ENCODE measurements at regions not wholly inside any gene's neighbourhood (a gene's known extent, or its start where the extent isn't known, plus 50 kb on each side); places are given as distances from the start of the nearest gene placed in this dataset.

DNA sequence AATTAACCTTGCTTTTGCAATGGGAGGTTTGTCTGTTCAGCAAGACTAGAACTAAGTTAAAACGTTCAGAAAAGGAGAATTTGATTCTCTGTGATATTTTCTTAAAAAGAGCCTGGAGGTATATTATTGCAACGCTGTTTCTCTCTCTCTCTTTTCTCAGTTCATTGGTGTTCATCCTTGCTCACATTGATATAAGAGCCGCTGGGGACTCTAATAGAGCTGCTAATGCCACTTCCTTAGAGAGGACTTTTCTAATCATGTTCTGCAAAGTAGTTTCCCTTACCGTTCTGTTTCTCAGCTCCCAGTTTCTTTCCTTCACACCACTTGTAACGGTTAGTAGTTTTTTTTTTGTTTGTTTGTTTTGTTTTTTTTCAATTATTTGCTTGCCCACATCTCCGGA lies 203.8 kb downstream of the RWDD3 start:
- no peaks in the 10 kb centered on the region for H3K27me3 ChIP-seq (ENCODE audit: insufficient read depth, low read length)
- H3K4me3 ChIP-seq (ENCODE audit: low read length): no peak overlapping the region
- no peak overlapping the region for H3K9ac ChIP-seq (ENCODE audit: low read depth, low read length)
- no peak overlapping the region for H3K27ac ChIP-seq (ENCODE audit: low read length)
- H3K9me3 ChIP-seq (ENCODE audit: insufficient read depth, low read depth, low read length): no peaks in the 10 kb centered on the region
- no peaks in the 10 kb centered on the region for H3K36me3 ChIP-seq (ENCODE audit: insufficient read depth, low read depth, low read length)
- H3K4me1 ChIP-seq (ENCODE audit: insufficient read depth, low read length): peaks cover 21% of the 10 kb centered on the region; the same call in 1 of the 2 replicates

DNA sequence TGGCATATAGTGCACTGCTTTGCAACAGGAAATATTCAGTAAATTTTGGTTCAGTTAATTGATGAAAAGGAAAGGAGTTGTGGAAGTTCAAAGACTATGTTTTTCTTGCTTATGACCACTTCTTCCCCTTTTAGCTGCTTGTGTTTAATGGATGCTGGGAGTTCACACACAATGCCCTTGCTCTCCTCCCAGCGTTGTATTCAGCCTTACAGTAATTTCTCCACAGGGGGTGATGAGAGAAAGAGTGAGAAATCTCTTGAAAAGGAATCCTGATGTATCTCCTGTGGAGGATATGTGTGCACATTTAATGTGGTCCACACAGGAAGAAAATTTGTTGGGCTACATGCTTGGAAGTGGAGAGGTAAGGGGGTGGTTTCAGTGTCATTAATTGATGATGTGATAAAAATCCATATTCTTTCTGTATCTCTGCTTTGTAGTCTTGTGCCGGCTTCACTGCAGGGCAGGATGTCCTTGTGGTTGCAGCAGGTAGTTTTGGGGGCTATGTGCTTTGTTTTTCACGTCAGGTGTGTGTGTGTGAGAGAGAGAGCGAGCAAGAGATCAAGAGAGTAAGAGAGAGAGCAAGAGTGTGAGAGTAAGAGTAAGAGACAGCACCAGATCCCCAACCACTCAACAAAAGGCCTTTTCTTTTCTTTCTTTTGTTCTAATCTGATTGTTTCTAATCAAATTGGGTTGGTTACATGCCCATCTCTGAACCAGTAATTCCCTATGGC lies 204.4 kb downstream of the RWDD3 start:
- no peak overlapping the region for H3K9ac ChIP-seq (ENCODE audit: low read depth, low read length)
- no peak overlapping the region for H3K4me3 ChIP-seq (ENCODE audit: low read length)
- no peaks in the 10 kb centered on the region for H3K9me3 ChIP-seq (ENCODE audit: insufficient read depth, low read depth, low read length)
- H3K36me3 ChIP-seq (ENCODE audit: insufficient read depth, low read depth, low read length): no peaks in the 10 kb centered on the region
- H3K27ac ChIP-seq (ENCODE audit: low read length): no peak overlapping the region
- peaks cover 21% of the 10 kb centered on the region; the same call in 1 of the 2 replicates for H3K4me1 ChIP-seq (ENCODE audit: insufficient read depth, low read length)
- no peaks in the 10 kb centered on the region for H3K27me3 ChIP-seq (ENCODE audit: insufficient read depth, low read length)

DNA sequence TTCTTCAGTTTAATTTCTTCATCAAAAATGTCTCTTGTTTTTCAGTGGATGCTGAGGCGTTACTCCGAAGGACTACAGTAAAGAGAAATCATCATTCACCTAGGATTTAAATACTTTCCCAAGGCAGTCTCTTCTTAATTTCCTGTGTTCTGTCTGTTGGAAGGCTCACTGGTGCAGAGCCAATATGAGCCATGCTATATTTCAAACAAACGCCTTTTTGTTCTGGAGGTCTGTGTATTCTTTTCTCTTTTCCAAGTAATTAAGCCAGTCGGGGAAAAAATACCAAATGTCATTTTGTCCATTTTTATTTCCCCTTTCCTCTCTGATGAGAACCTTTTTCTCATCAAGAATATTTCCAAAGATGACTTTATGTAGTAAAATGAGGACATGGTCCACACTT lies 206.5 kb downstream of the RWDD3 start:
- H3K9ac ChIP-seq (ENCODE audit: low read depth, low read length): no peak overlapping the region
- H3K27me3 ChIP-seq (ENCODE audit: insufficient read depth, low read length): no peaks in the 10 kb centered on the region
- H3K9me3 ChIP-seq (ENCODE audit: insufficient read depth, low read depth, low read length): no peaks in the 10 kb centered on the region
- no peak overlapping the region for H3K27ac ChIP-seq (ENCODE audit: low read length)
- peaks cover 21% of the 10 kb centered on the region; the same call in 1 of the 2 replicates for H3K4me1 ChIP-seq (ENCODE audit: insufficient read depth, low read length)
- no peak overlapping the region for H3K4me3 ChIP-seq (ENCODE audit: low read length)
- H3K36me3 ChIP-seq (ENCODE audit: insufficient read depth, low read depth, low read length): no peaks in the 10 kb centered on the region

DNA sequence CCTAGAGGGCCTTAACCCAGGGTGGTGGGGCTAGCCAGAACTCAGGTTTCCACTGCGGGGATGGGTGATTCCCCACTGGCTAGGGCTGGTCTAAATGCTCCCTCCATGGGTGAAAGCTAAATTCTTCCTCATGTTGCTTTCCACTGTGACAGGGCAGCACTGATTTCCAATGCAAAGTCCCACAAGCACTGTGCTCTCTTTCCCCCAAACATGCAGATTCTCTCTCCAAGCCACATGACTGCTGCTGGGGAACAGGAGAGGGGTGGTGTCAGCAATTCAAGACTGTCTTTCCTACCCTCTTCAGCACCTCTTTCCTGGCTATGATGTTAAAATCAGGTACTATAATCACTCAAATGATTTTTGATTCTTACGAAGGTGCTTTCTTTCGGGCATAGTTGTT lies 215.5 kb downstream of the RWDD3 start:
- no peaks in the 10 kb centered on the region for H3K36me3 ChIP-seq (ENCODE audit: insufficient read depth, low read depth, low read length)
- H3K9me3 ChIP-seq (ENCODE audit: insufficient read depth, low read depth, low read length): no peaks in the 10 kb centered on the region
- H3K9ac ChIP-seq (ENCODE audit: low read depth, low read length): no peak overlapping the region
- H3K27ac ChIP-seq (ENCODE audit: low read length): no peak overlapping the region
- H3K4me1 ChIP-seq (ENCODE audit: insufficient read depth, low read length): no peaks in the 10 kb centered on the region
- H3K4me3 ChIP-seq (ENCODE audit: low read length): no peak overlapping the region
- no peaks in the 10 kb centered on the region for H3K27me3 ChIP-seq (ENCODE audit: insufficient read depth, low read length)

DNA sequence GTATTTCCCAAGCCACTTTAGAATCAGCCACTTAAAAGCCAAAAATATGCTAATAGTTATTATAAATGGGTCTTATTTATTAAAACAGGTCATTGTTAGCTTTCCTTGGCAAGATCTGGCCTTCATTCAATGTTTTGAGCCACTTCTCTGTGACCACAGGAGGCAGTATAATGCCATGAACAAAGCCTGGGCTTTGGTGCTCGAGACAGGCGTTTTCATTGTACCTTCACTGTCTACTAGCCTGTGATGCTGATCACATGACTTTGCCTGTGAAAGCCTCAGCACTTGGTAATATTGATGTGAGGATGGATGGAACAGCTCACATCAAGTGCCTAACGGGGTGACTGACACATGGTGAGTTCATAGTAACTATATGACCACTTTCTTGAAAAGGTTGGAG lies 217.0 kb downstream of the RWDD3 start:
- Histone ChIP-seq H3K9ac (ENCODE audit: low read depth, low read length) (no peak overlapping the region), H3K27me3 (ENCODE audit: insufficient read depth, low read length) (no peaks in the 10 kb centered on the region), H3K9me3 (ENCODE audit: insufficient read depth, low read depth, low read length) (no peaks in the 10 kb centered on the region; the same call in 1 of the 2 replicates), H3K36me3 (ENCODE audit: insufficient read depth, low read depth, low read length) (no peaks in the 10 kb centered on the region), H3K4me3 (ENCODE audit: low read length) (no peak overlapping the region), H3K4me1 (ENCODE audit: insufficient read depth, low read length) (no peaks in the 10 kb centered on the region), H3K27ac (ENCODE audit: low read length) (no peak overlapping the region)

- H3K27ac ChIP-seq (ENCODE audit: low read length): no peak overlapping the region
- H3K27me3 ChIP-seq (ENCODE audit: insufficient read depth, low read length): no peaks in the 10 kb centered on the region
- no peaks in the 10 kb centered on the region for H3K36me3 ChIP-seq (ENCODE audit: insufficient read depth, low read depth, low read length)
- H3K9me3 ChIP-seq (ENCODE audit: insufficient read depth, low read depth, low read length): no peaks in the 10 kb centered on the region; the same call in 1 of the 2 replicates
- H3K4me1 ChIP-seq (ENCODE audit: insufficient read depth, low read length): no peaks in the 10 kb centered on the region
- H3K9ac ChIP-seq (ENCODE audit: low read depth, low read length): no peak overlapping the region
- no peak overlapping the region for H3K4me3 ChIP-seq (ENCODE audit: low read length)
Observed at GRCh38 chr1:95451904-95452303, 217.9 kb downstream of the RWDD3 start.

- H3K4me3 ChIP-seq (ENCODE audit: low read length): no peak overlapping the region
- H3K27me3 ChIP-seq (ENCODE audit: insufficient read depth, low read length): no peaks in the 10 kb centered on the region
- H3K4me1 ChIP-seq (ENCODE audit: insufficient read depth, low read length): no peaks in the 10 kb centered on the region
- no peak overlapping the region for H3K27ac ChIP-seq (ENCODE audit: low read length)
- H3K9me3 ChIP-seq (ENCODE audit: insufficient read depth, low read depth, low read length): no peaks in the 10 kb centered on the region; the same call in 1 of the 2 replicates
- no peak overlapping the region for H3K9ac ChIP-seq (ENCODE audit: low read depth, low read length)
- H3K36me3 ChIP-seq (ENCODE audit: insufficient read depth, low read depth, low read length): no peaks in the 10 kb centered on the region
Observed at GRCh38 chr1:95453053-95453452, 219.0 kb downstream of the RWDD3 start.

- H3K36me3 ChIP-seq (ENCODE audit: insufficient read depth, low read depth, low read length): no peaks in the 10 kb centered on the region
- no peak overlapping the region for H3K27ac ChIP-seq (ENCODE audit: low read length)
- H3K4me3 ChIP-seq (ENCODE audit: low read length): no peak overlapping the region
- peaks cover 9% of the 10 kb centered on the region for H3K9me3 ChIP-seq (ENCODE audit: insufficient read depth, low read depth, low read length)
- no peak overlapping the region for H3K9ac ChIP-seq (ENCODE audit: low read depth, low read length)
- H3K4me1 ChIP-seq (ENCODE audit: insufficient read depth, low read length): no peaks in the 10 kb centered on the region
- no peaks in the 10 kb centered on the region for H3K27me3 ChIP-seq (ENCODE audit: insufficient read depth, low read length)
Observed at GRCh38 chr1:95467036-95467435, 233.0 kb downstream of the RWDD3 start.

- Histone ChIP-seq H3K9ac (ENCODE audit: low read depth, low read length) (no peak overlapping the region), H3K4me1 (ENCODE audit: insufficient read depth, low read length) (peaks cover 3% of the 10 kb centered on the region; the same call in 1 of the 2 replicates), H3K27me3 (ENCODE audit: insufficient read depth, low read length) (no peaks in the 10 kb centered on the region), H3K27ac (ENCODE audit: low read length) (no peak overlapping the region), H3K9me3 (ENCODE audit: insufficient read depth, low read depth, low read length) (peaks cover 11% of the 10 kb centered on the region), H3K4me3 (ENCODE audit: low read length) (no peak overlapping the region), H3K36me3 (ENCODE audit: insufficient read depth, low read depth, low read length) (no peaks in the 10 kb centered on the region)
Observed at GRCh38 chr1:95475686-95476457, 241.9 kb downstream of the RWDD3 start.

DNA sequence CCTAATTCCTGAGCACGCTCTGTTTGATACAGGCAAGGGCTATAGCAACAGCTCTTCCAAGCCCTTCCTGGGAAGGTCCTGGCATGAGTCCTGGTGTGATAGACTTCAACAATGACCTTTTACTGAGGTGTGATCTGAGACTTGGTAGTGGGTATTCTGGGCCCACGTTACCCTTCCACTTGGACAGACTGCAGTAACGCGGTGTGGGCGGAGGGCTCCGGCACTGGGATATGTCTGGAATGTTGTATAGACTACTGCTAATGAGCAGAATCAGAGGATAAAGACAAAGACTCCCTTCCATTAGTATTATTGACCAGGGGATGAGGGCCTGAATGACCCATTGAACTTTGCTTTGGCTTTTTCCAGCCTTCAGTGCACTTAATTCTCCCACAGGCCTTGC lies 262.3 kb downstream of the RWDD3 start:
- H3K4me3 ChIP-seq (ENCODE audit: low read length): no peak overlapping the region
- no peak overlapping the region for H3K9ac ChIP-seq (ENCODE audit: low read depth, low read length)
- H3K27me3 ChIP-seq (ENCODE audit: insufficient read depth, low read length): no peaks in the 10 kb centered on the region
- no peaks in the 10 kb centered on the region for H3K9me3 ChIP-seq (ENCODE audit: insufficient read depth, low read depth, low read length)
- no peak overlapping the region for H3K27ac ChIP-seq (ENCODE audit: low read length)
- no peaks in the 10 kb centered on the region for H3K4me1 ChIP-seq (ENCODE audit: insufficient read depth, low read length)
- H3K36me3 ChIP-seq (ENCODE audit: insufficient read depth, low read depth, low read length): no peaks in the 10 kb centered on the region

DNA sequence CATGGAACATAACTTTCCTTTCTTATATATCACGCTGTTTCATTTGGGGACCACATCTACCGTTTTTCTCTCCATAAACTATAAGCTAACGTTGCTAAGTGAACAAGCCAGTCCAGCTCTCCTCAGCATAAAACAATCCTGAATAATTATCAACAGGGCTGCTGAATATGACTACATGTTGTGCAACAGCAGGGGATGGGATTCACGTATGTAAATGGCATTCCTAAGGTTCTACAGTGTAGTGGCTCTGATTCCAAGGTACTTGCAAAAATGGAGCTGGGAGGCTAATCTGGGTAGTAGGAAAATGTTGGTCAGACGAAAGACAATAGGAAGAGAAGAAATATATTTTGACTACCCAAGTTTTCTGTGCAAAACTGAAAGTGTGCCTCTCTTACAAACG lies 262.8 kb downstream of the RWDD3 start:
- no peaks in the 10 kb centered on the region for H3K27me3 ChIP-seq (ENCODE audit: insufficient read depth, low read length)
- H3K36me3 ChIP-seq (ENCODE audit: insufficient read depth, low read depth, low read length): no peaks in the 10 kb centered on the region
- H3K4me3 ChIP-seq (ENCODE audit: low read length): no peak overlapping the region
- no peak overlapping the region for H3K9ac ChIP-seq (ENCODE audit: low read depth, low read length)
- no peaks in the 10 kb centered on the region for H3K4me1 ChIP-seq (ENCODE audit: insufficient read depth, low read length)
- no peak overlapping the region for H3K27ac ChIP-seq (ENCODE audit: low read length)
- H3K9me3 ChIP-seq (ENCODE audit: insufficient read depth, low read depth, low read length): no peaks in the 10 kb centered on the region

- H3K9ac ChIP-seq (ENCODE audit: low read depth, low read length): no peak overlapping the region
- no peaks in the 10 kb centered on the region for H3K36me3 ChIP-seq (ENCODE audit: insufficient read depth, low read depth, low read length)
- no peaks in the 10 kb centered on the region for H3K4me1 ChIP-seq (ENCODE audit: insufficient read depth, low read length)
- no peaks in the 10 kb centered on the region for H3K27me3 ChIP-seq (ENCODE audit: insufficient read depth, low read length)
- no peak overlapping the region for H3K4me3 ChIP-seq (ENCODE audit: low read length)
- H3K27ac ChIP-seq (ENCODE audit: low read length): no peak overlapping the region
- H3K9me3 ChIP-seq (ENCODE audit: insufficient read depth, low read depth, low read length): no peaks in the 10 kb centered on the region
Observed at GRCh38 chr1:95497566-95497965, 263.6 kb downstream of the RWDD3 start.
